ENCODE measurements at regions not wholly inside any gene's neighbourhood (a gene's known extent, or its start where the extent isn't known, plus 50 kb on each side); places are given as distances from the start of the nearest gene placed in this dataset.
"Not testable (repeated sequence)": the region's sequence is repeated elsewhere in the genome, so short reads cannot be mapped to it uniquely, and the experiment has no call there.

DNA sequence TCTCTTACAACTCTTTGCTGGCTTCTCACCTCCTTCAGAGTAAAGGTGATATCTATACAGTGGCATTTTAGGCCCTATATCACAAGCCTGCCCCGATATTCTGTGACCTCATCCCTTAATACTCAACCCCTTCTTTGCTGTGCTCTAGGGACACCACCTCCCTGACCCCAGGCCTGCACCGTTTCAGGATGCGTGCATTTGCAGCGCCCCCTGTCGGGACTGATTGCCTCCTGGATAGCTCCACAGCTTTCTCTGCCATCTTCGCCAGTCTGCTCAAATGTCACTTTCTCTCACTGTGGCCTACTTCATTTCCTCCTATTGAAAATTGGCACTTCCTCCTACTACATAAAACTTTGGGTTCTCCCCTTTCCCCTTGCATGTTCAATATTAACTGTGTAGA is 289.6 kb downstream of the SOCS6 start:
- DNase-seq (ENCODE audit: low read depth): no peak

DNA sequence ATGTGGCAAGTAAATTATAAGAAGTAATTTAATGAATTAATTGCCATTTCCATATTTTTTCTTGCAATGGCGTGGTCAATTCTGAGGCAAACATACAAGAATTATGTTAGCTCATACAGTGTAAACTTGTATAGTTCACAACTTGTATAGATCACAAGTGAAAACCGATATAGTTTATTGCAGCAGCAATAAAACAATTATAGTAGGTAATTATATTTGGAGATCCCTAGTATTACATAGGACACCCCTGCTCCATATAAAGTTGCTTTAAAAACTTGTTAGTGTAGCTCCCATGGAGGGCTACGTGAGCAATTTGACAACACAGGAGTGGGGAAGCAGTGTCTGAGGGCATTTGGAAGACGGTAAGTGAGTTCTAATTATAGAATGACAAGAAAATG is 288.2 kb downstream of the SOCS6 start:
- no peak for DNase-seq (ENCODE audit: low read depth)

DNA sequence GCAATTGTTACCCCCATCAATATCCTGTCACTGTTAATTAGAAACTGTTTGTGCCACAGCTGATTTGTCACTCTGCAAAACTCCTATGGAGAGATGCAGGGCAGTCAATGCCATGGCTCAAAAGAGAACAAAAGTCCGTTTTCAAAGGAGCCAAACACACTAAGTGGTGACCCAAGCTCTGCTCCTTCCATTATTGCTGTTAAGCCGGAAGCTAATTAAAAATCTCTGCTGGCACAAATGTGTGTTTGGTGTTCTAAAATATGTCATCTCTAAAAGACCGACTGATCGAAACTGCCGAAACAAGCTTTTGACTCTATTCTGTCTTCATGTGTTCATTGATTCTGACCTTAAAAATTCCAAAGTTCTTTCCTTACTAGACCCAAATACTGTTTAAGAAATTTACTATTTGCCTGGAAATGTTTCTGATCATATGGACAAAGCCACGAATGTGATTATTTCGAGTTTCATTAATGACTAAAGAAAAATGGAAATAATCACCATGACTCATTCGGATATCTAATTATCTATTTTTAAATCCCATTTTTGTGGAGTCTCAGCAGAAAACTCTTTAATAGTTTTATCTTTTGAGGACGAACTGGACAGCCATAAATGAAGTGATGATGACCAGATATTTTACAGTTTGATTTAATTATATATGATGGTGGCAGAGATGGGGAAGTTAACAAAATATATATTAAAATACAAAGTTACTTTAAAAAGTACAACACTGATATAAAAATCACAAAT is 287.6 kb downstream of the SOCS6 start:
- no peak for DNase-seq (ENCODE audit: low read depth)

DNA sequence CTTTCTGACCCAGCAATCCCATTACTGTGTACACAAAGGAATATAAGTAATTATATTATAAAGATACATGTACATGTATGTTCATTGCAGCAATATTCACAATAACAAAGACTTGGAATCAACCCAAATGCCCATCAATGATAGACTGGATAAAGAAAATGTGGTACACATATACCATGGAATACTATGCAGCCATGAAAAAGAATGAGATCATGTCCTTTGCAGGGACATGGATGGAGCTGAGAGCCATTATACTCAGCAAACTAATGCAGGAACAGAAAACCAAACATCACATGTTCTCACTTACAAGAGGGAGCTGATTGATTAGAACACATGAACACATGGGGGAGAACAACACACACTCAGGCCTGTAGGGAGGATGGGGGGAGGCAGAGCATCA is 286.1 kb downstream of the SOCS6 start:
- not testable (repeated sequence) for DNase-seq (ENCODE audit: low read depth)

DNA sequence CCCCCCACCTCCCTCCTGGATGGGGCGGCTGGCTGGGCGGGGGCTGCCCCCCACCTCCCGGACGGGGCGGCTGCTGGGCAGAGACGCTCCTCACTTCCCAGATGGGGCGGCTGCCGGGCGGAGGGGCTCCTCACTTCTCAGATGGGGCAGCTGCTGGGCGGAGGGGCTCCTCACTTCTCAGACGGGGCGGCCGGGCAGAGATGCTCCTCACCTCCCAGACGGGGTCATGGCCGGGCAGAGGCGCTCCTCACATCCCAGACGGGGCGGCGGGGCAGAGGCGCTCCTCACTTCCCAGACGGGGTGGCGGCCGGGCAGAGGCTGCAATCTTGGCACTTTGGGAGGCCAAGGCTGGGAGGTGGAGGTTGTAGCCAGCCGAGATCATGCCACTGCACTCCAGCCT is 280.8 kb downstream of the SOCS6 start:
- not testable (repeated sequence) for DNase-seq (ENCODE audit: low read depth)

DNA sequence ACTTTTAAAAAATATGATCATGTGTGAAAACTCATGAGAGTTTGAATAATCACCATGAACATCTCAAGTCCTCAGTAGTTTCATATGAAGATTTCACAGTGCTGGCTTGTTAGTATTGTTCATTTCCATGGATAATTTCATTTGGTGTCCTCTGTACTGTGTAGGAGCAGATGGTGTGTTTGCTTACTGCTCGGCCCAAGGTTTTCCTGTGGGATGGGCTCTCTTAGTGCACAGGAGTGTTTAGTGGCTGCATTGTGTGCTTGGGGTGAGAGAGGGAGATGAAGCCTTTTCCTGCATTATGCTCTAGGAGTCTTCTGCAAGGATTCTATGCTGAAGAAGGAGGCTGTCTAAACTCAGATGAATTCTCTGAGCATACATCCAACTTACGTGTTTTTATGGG is 270.6 kb downstream of the SOCS6 start:
- DNase-seq (ENCODE audit: low read depth): no peak

DNA sequence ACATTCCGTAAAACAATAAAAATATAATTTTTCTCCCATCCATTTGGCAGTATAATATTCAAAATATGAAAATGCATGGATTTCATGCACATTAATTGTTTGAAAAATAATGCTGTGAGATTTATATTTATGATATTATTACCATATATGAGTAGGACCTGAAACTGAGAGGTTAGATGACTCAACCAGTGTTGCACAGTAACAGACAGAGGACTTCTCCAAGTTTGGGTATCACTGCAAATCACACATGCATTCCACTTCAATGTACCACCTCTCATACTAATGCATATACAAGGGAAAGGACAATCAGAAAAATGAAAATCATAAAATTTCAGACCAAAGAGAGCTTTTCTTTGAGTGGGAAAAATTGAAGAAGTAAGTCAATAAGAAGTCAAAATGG is 269.5 kb downstream of the SOCS6 start:
- no peak for DNase-seq (ENCODE audit: low read depth)

DNA sequence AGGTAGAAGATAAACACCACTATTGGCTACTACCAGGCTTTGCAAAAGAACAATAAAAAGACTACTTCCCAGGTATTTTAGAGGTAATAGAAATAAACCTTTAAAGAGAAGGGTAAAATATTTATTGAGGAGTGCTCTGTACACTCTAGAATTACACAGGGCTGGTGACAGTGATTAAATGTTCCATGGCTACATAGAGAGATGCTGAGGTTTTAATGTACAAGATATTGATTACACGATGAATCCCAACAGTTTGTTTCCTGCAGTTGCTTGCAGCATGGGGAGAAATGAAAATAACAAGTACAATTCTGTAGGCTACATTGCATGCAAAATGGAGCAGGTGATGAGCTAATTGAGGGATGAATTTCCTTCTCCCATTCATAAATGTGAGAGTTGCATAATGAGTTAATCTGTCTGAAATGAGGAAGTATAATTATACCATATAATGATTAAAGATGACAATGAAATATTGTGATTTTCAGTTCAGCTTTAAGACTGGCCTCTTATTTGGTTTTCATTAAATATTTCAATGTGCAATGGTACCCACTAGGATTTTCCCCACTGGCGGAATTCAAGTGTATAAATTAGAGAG is 266.1 kb downstream of the SOCS6 start:
- DNase-seq (ENCODE audit: low read depth): no peak

DNA sequence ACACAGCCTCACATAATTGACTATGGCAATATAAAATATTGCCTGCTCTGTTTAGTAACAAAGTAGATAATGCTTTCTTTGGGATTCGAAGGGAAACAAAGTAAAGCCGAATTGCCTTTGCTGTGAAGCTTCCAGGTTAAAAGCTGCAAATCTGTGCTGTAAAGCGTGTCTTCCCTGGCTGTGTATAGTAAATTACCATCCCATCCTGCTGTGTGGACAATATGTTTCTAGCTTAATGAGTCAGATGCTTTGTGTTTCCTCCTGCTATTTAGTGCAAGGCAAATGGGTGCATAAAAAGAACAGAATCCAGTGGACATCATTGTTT is 265.1 kb downstream of the SOCS6 start:
- no peak for DNase-seq (ENCODE audit: low read depth)

DNA sequence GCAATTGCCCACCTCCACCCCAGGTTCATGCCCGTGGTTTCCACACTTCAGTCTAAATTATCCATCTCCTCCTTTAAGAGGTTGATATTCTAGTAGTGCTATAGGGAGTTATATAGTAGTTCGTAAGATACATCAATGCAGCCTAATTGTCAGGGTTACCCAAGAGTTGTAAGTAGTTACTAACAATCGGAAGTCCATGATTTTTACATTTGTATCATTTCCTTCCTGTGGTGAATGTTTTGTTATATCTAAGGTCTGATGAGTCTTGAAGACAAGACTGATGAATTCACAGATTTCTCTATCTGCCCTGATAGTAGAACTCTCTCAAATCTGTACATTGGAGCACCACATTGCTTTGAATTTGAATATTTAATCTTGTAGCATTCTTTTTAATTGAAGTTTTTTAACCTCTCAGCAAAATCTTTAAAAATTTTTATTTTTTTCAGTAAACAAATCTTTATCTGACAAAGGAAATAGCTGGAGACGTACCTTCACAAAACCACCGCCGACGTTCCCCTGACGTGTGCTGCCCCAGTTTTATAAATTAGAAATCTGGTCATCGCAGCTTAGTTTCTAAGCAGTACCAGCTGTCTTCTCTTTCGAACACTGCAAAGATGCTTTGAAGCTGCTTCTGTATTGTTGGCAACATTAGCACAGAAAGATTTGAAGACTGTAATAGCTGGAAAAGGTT is 264.5 kb downstream of the SOCS6 start:
- no peak for DNase-seq (ENCODE audit: low read depth)

DNA sequence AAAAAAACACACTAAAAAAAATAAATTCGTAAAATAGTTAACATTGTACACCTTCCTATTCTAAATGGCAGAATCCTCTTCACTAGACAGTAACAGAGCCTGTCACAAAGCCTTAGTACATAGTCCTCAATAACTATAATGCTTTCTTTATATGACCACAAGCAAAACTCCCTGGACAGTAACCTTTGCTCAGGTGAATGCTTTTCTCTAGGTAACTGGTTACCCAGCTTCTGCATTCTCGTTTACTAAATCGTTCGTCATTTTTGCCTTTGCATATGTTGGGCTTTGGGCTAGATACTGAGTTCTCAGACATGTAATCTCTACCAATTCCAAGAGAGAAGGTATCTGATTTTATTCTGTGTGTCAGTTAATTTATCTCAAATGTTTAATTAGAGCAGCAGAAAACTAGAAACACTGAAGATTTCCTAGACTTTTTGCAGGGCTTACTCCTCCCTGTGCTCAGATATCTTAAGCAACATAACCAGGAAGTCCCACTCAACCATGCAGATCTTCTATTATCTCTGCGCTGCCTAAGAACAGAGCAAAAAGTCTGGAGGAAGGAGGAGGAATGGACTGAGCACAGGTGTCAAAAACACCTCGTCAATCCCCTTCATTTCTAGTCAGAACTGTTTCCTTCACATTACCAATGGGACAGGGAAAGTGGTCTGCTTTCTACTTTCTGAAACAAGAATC is 247.7 kb downstream of the SOCS6 start:
- no peak for DNase-seq (ENCODE audit: low read depth)

DNA sequence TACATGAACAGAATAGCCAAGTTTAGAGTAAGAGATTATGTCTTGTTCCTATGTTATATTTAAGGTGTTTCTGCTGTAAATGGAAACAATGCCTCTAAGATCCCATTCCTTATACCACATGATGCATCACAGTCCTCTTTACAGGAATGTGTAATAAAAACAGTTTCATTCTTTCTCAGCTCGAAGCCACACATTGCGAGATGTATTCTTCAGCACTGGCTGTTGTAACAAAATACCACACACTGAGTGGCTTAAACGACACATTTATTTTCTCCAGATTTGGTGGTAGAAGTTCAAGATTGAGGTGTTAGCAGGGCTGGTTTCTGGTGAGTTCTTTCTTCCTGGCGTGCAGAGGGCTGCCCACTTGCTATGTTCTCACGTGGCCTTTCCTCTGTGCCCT is 246.2 kb downstream of the SOCS6 start:
- DNase-seq (ENCODE audit: low read depth): no peak

DNA sequence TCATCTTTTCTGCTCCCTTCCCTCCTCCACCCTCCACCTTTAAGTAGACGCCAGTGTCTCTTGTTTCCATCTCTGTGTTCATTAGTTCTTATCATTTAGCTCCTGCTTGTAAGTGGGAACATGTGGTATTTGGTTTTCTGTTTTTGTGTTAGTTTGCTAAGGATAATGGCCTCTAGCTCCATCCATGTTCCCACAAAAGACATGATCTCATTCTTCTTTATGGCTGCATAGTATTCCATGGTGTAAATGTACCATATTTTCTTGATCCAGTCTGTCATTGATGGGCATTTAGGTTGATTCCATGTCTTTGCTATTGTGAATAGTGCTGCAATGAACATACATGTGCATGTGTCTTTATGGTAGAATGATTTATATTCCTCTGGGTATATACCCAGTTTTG is 236.5 kb downstream of the SOCS6 start:
- DNase-seq (ENCODE audit: low read depth): not testable (repeated sequence)

DNA sequence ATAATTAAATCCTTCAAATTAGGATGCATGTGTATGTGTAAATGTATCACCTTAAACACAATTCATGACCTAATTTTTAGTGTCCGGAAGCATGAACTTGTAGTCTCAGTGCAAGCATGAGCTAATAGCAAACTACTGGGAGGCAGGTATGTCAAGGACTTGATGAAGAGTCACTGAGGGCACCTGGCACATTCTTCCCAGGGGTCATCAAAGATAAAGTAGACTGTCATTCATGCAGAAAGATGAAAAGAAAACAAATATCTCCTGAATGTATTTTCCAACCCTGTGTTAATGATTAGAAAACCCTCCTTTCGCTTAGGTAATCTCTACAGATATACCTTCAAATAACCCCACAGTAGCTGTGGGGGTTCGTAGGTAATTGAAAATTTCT is 234.9 kb downstream of the SOCS6 start:
- no peak for DNase-seq (ENCODE audit: low read depth)

DNA sequence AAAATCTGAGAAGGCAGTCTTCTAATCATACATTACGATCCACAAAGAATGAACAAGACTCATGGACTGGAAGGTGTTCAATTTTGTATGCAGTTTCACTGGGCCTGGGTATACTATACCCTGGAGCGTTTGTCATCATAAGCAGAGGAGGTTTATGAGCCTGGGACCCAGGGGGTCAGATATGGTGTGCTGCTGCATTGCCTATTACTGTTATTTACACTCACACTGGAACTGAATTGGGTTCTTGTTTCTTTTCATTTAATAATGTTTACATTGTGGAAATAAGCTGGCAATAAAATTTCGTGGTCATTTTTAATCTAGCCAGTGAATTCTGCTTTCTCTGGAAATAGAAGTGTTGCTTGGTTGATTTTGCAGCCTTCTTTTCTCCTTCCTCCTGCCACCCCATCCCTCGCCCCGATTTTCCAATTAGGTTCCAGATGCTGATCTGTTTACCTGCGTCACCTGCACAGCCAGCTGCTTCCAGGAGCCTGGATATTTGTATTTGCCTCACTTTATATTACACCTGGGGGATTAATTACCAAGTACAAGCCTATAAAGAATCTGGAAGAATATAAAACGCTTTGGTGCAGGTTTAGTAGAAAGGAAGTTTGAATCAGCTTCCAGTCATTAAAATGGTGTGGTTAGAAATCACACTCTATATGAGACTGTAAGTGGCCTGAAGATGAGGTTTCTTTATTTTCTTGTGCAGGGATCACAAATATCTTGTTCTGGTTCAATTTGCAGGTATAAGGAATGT is 234.4 kb downstream of the SOCS6 start:
- DNase-seq (ENCODE audit: low read depth): no peak

DNA sequence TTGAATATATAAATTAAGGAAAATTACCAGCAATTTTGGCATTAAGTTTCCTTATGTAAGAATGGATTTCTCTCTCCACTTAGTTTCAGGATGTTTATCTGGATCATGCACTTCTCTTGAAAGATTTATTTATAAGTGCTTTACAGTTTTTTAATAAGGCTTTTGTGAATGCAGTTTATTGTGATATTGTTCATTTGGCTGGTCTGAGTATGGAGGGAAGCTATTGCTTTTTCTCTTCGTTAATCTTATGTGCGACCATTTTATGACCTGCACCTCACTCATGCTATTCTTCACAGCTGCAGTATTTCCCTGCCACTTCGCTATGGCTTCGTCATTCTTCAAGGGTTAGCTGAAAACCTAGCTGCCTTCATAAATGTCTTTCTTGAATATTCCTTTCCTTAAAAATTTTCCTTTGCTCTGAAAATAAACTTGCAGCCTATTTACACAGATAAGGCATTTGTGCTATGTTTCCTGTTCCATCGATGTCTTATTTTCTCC is 233.4 kb downstream of the SOCS6 start:
- DNase-seq (ENCODE audit: low read depth): no peak

DNA sequence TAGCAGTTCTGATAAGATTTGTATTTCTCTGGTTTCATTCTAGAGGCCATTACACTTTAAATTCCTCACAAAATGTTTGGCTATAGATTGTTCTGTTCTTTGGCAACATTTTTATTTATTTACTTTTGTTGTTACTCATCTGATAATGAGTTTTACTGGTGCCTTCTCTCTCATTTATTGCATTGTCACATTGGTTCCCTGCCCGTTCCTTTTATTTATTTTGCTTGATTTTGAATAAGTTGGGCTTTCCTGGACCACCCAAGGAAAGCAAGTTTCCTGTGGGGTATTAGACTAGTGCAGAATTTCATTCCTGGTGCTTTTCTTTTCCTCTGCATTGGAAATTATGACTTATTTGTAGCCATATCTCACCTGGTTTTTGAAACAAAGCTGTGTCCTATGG is 232.0 kb downstream of the SOCS6 start:
- no peak for DNase-seq (ENCODE audit: low read depth)

DNA sequence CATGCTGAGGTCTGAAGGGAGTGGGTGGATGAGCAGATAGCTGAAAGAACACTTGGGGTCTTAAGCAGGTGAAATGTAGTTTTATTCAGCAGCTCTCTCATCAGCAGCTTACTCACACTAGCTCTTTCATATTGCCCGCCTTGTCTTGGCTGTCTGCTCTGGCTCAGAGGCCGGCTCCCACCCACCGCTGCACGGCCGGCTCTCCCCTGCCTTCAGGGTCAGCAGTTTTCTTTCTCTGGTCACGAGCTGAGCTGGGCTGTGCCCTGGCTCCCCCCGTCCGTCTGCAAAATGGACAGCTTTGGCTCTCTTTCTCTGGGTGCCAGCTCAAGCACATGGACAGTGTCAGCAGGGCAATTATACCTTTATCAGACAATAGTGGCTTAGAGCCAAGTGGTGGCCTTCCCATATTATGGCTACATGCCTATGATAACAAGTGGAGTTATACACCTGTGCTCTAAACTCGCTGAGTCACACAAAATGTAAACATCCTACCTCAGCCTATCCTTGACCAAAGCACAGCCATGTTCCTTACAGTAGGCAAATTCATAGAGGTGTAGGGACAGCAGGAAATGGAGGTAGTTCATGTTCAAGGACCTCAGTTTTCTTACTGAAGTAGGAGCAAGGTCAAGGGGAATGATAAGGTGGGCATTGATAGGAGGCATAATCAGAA is 224.8 kb downstream of the SOCS6 start:
- no peak for DNase-seq (ENCODE audit: low read depth)

DNA sequence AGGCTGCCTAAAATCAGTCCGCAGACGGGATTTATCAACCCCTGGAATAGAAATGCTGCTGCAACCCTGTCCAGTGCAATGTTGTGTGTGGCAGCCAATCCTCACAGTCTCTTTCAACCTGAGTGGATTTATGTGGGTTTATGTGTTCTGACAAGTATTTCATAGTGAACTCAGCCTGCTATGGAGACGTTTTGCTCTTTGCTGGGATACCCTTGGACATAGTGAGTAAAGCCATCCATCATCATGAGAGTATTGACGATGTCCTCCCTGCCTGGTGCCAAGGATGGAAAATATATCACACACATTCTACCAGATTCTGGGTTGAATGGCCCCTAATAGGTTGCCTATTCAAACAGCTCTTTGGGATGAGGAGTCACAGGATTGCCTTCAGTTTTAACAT is 219.1 kb downstream of the SOCS6 start:
- DNase-seq (ENCODE audit: low read depth): no peak

DNA sequence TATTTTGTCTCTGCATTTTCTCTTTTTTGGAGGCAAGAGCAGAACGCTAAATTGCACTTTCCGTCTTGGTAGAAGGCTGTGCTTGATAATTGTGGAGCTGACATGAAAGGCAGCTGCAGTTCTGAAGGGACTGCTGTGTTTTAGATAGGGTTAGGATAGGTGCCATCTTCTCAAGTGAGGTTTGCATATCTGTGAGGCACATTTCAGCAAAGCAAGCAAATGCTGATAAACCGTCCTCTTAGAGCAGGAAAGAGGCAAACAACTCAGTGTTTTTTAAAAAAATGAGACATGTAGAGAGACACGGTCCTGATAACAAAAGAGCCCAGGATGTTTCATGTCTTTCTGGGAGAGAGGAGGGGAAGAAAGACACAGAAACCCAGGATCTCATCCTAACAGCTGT is 217.7 kb downstream of the SOCS6 start:
- no peak for DNase-seq (ENCODE audit: low read depth)

DNA sequence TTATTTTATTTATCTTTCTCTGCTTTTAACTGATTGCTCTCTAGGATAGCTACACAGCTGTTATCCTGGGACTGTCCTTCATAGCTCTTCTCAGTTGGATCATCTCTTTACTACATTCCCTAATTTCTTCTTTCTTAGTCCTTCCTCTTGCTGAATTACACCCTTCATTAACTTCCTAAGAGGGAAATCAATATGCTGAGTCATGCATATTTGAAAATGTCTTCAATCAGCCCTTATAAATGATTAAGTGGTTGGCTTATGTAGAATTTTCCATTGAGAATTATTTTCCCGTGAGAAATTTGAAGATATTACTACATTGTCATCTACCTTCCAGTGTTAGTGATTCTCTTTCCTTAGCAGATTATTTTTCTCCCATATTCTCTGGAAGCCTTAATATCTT is 214.2 kb downstream of the SOCS6 start:
- DNase-seq (ENCODE audit: low read depth): no peak

DNA sequence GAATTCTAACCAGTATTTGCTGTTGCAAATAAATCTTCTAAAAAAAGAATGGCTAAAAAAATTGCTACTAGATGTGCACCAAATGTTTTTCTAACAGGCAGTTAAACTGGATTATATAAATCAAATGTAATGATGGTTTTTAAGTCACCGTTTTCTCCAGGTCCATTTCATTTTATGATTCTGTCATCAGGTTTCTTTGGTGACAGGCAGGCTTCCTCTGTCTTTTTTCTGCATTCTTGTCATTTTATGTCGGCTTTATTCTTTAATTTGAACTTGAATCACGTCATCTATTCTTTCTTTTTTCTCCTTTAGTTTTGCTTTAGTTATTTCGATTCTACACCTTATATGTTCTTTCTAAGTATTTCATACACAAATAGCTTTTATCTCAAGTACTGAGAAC is 212.5 kb downstream of the SOCS6 start:
- no peak for DNase-seq (ENCODE audit: low read depth)
